ENCODE measurements at regions not wholly inside any gene's neighbourhood (a gene's known extent, or its start where the extent isn't known, plus 50 kb on each side); places are given as distances from the start of the nearest gene placed in this dataset.

GRCh38 chr2:239767021-239767905, 257.9 kb downstream of the NDUFA10 start:
- no peak overlapping the region for H3K4me3 Mint-ChIP-seq
- no peak for TF ChIP-seq CTCF (IDR thresholded peaks at IDR 0.05; ENCODE audit: unreplicated experiment in 3 of 3)
- peaks cover 18% of the 10 kb centered on the region for H3K27me3 Mint-ChIP-seq (ENCODE audit: low read depth)
- no peaks in the 10 kb centered on the region for H3K36me3 Mint-ChIP-seq (ENCODE audit: low read depth)
- no peak overlapping the region for H3K27ac Mint-ChIP-seq
- H3K9me3 Mint-ChIP-seq, result peaks cover 3% of the 10 kb centered on the region
- H3K4me1 Mint-ChIP-seq, result peaks cover 19% of the 10 kb centered on the region

- Mint-ChIP-seq H3K4me3 (no peak overlapping the region), H3K4me1 (peaks cover 19% of the 10 kb centered on the region), H3K27ac (no peak overlapping the region), H3K27me3 (ENCODE audit: low read depth) (peaks cover 18% of the 10 kb centered on the region), H3K9me3 (no peaks in the 10 kb centered on the region), H3K36me3 (ENCODE audit: low read depth) (no peaks in the 10 kb centered on the region)
- no peak for TF ChIP-seq CTCF (IDR thresholded peaks at IDR 0.05; ENCODE audit: unreplicated experiment in 3 of 3)
Measured at GRCh38 chr2:239765911-239766310, 259.2 kb downstream of the NDUFA10 start.

GRCh38 chr2:239765076-239765845, 259.9 kb downstream of the NDUFA10 start:
- peaks cover 18% of the 10 kb centered on the region for H3K27me3 Mint-ChIP-seq (ENCODE audit: low read depth)
- TF ChIP-seq CTCF (IDR thresholded peaks at IDR 0.05; ENCODE audit: unreplicated experiment in 3 of 3), result no peak
- no peak overlapping the region for H3K27ac Mint-ChIP-seq

GRCh38 chr2:239763433-239764097, 261.6 kb downstream of the NDUFA10 start:
- Mint-ChIP-seq H3K27me3 (ENCODE audit: low read depth) (peaks cover 19% of the 10 kb centered on the region), H3K4me3 (no peak overlapping the region), H3K9me3 (peaks cover 2% of the 10 kb centered on the region), H3K27ac (no peak overlapping the region), H3K36me3 (ENCODE audit: low read depth) (no peaks in the 10 kb centered on the region), H3K4me1 (peaks cover 12% of the 10 kb centered on the region)
- TF ChIP-seq CTCF (IDR thresholded peaks at IDR 0.05; ENCODE audit: unreplicated experiment in 3 of 3), result no peak

More at GRCh38 chr2:239765076-239765845, 259.9 kb downstream of the NDUFA10 start:
- peaks cover 19% of the 10 kb centered on the region for H3K4me1 Mint-ChIP-seq
- H3K9me3 Mint-ChIP-seq, result no peaks in the 10 kb centered on the region
- H3K36me3 Mint-ChIP-seq (ENCODE audit: low read depth), result no peaks in the 10 kb centered on the region
- no peak overlapping the region for H3K4me3 Mint-ChIP-seq

- H3K9me3 Mint-ChIP-seq, result peaks cover 2% of the 10 kb centered on the region
- H3K4me1 Mint-ChIP-seq, result peaks cover 16% of the 10 kb centered on the region
- no peak for TF ChIP-seq CTCF (IDR thresholded peaks at IDR 0.05; ENCODE audit: unreplicated experiment in 3 of 3)
- peaks cover 17% of the 10 kb centered on the region for H3K27me3 Mint-ChIP-seq (ENCODE audit: low read depth)
- no peak overlapping the region for H3K4me3 Mint-ChIP-seq
- H3K27ac Mint-ChIP-seq, result no peak overlapping the region
- H3K36me3 Mint-ChIP-seq (ENCODE audit: low read depth), result no peaks in the 10 kb centered on the region
Measured at GRCh38 chr2:239762655-239763269, 262.4 kb downstream of the NDUFA10 start.

Measured in nephron (organoid).